C4-2B (cell line): ENCODE measurements at regions not wholly inside any gene's neighbourhood (a gene's known extent, or its start where the extent isn't known, plus 50 kb on each side); places are given as distances from the start of the nearest gene placed in this dataset.

ENCODE experiments used
- H3K27ac ChIP-seq: fragments of 450-650 bp; 2 replicates; pipeline ENCODE4 v1.5.1; 2017
- ZFX ChIP-seq: fragments of 450-650 bp; IDR thresholded peaks from 2 replicates; pipeline ENCODE4 v1.6.1; 2017
- TF ChIP-seq, protein P1 (sequence below): fragments of 450-650 bp; conservative IDR thresholded peaks from 2 replicates; pipeline ENCODE4 v1.5.1; 2017; ENCODE audit warnings: mild to moderate bottlenecking

DNA sequence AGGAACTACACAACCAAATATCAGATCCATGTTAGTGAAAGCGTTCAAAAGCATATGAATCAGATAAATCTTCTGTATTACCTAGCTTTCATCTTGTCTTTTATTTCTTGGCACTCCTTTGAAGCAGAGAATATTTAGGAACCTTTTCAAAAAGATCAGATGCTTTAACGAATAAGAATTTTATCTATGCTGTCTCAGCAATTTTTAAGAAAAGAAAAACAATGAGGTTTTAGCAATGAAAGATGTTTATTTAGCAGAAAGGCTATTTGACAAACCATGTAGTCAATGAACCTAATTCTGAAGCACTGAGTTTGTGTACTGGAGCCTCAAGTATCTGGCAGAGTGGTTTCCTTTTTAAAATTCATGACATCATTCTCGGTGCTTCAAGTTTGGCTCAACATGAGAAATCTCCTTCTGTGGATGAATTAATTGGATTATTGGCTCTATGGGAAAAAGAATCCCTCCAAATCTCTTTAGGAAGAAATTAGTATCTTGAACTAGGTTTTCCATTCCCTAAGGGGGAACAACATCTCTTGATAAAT, 534.7 kb downstream of the CAAP1 start:
- no peak for TF ChIP-seq ZFX
- TF ChIP-seq, protein P1, sequence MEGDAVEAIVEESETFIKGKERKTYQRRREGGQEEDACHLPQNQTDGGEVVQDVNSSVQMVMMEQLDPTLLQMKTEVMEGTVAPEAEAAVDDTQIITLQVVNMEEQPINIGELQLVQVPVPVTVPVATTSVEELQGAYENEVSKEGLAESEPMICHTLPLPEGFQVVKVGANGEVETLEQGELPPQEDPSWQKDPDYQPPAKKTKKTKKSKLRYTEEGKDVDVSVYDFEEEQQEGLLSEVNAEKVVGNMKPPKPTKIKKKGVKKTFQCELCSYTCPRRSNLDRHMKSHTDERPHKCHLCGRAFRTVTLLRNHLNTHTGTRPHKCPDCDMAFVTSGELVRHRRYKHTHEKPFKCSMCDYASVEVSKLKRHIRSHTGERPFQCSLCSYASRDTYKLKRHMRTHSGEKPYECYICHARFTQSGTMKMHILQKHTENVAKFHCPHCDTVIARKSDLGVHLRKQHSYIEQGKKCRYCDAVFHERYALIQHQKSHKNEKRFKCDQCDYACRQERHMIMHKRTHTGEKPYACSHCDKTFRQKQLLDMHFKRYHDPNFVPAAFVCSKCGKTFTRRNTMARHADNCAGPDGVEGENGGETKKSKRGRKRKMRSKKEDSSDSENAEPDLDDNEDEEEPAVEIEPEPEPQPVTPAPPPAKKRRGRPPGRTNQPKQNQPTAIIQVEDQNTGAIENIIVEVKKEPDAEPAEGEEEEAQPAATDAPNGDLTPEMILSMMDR = no peak
- H3K27ac ChIP-seq = no peak overlapping the region

DNA sequence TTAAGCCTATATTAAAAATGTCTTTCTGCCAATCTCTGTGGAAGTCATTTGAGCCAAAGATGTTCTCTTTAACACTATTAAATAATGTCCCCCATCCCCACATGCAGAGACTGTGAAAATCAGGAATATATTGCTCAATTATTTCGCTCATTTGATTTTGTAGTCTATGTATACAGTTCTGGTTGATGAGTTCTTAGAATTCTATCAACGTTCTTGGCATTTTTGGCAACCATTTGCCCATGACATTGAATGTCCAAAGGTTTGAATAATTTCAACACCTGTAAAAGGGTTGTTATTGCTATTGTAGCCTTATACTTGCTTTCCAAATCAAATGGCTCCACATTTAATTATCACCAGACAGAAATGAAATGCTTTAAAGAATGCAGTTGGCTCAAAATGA, 536.1 kb downstream of the CAAP1 start:
- no peak overlapping the region for H3K27ac ChIP-seq
- no peak for TF ChIP-seq ZFX
- TF ChIP-seq, protein P1 = no peak

DNA sequence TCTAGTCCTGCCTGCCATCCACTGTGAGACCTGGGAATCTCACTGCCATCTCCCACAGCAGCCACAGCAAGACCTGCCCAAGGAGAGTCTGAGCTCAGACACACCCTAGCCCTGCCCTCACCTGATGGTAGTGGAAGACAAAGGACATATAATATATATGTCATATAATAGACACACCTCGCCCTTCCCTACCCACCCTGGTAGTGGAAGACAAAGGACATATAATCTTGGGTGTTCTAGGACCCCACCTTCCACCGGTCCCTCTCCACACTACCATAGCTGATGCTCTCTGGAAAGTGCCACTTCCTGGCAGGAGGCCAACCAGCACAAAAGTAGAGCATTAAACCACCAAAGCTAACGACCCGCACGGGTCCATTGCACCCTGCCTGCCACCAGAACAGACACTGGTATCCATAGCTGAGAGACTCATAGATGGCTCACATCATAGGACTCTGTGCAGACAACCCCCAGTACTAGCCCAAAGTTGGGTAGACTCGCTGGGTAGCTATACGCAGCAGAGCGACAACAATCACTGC, 545.6 kb downstream of the CAAP1 start:
- TF ChIP-seq ZFX = no peak
- TF ChIP-seq, protein P1 = no peak
- no peak overlapping the region for H3K27ac ChIP-seq

DNA sequence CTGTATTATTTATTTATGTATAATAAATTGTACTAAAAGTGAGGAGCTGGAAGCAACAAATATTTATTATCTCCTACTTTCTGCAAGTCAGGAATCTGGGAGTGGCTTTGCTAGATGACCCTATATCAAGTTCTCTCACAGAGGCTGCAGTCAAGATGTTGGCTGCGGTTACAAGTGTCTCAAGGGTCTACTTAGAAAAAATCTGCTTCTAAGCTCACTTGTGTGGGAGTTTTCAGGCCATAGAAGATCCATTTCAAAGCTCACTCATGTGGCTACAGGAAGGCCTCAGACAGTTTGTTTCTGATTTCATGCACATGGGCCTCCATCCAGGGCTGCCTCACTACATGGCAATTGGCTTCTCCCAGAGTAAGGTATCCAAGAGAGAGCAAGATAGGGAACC, 551.1 kb downstream of the CAAP1 start:
- no peak for TF ChIP-seq ZFX
- TF ChIP-seq, protein P1 = no peak
- H3K27ac ChIP-seq = no peak overlapping the region

DNA sequence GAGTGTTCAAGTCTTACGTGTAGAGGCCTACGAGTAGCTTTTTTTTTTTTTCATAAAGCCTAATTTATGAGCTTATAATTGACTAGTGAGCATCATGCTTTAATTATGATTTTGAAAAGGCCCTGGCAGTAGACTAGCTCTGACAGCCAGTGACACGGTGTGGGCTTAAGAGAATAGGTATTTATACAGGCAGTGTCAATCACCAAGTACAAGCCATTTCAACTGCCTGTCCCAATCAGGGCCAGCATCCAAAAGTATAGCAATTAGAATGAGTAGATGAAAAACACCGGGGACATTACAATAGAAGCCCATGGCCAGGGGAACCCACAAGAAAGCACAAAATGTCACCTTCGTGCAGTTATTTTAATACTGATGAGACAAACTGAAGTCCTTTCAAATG, 552.8 kb downstream of the CAAP1 start:
- no peak overlapping the region for H3K27ac ChIP-seq
- TF ChIP-seq, protein P1 = no peak

DNA sequence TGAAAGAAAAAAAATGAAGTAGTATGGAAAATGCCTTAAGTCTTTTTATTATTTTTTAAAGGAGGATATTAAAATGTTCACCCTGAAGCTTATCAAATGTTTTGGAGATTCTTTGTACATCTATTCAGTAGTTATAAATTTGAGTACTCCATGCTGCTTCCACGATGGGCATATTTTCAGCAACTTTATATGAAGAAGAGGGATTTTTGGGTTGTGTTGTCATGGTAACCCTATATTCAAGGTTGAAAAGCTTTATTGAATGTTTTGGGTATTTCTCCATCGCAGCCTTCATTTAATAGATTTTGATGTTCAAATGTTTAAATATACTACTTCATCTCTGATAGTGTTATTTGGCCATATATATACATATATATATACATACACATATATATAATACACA, 557.5 kb downstream of the CAAP1 start:
- TF ChIP-seq ZFX = no peak
- TF ChIP-seq, protein P1 = no peak
- no peak overlapping the region for H3K27ac ChIP-seq

DNA sequence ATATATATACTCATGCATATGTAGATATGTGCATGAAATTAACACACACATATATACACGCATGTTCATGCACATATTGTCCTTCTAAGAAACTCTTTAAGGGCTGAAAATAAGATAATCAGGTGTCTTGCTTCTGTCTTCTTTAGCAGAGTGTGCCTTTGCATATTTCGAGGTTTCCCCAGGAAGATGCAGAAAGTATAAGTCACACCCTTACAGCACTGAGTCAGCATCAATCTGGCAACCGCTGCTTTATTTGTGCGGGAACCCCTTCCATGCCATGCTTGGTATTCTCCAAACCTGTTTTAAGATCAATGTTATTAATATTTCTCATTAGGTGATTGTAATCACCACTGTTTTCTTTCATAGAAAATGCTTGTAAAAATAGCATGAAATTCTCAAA, 557.9 kb downstream of the CAAP1 start:
- TF ChIP-seq, protein P1 = no peak
- no peak for TF ChIP-seq ZFX
- no peak overlapping the region for H3K27ac ChIP-seq
